Activated T-cell treated with anti-CD3 and anti-CD28 coated beads for 4 hours (primary cell): ENCODE measurements at regions not wholly inside any gene's neighbourhood (a gene's known extent, or its start where the extent isn't known, plus 50 kb on each side); places are given as distances from the start of the nearest gene placed in this dataset.

Experiments used
- DNase-seq: peaks from one replicate; pipeline ENCODE4 v3.0.0-alpha.2; 2020

DNA sequence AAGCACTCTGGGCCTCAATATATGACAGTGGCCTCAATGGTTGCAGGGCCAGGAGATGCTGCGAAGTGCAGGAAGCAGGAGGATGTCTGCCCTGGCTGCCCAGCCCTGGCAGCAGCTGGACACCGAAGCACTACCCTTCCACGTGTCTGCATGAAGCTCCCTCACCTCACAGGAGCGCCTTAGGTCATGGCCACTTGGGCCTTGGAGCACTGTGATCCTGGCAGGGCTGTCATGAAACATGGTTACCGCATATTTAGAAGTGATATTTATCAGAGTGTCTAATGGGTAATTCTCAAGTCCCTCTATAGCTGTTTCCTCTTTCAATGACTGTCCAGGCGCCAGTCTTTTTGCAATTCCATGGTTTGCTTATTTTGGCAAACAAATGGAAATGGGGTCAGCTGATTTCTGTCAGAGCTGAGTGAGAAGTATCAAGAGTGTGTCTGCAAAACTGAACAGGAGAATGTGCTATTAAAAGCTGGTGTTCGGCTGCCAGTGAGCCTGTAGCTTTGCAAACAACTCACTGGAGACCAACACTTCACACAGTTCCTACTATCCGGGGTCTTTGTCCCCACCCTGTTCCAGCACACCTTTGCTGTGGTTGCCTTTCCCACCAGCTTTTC, 285.9 kb downstream of the KIF4B start:
- no peak for DNase-seq

DNA sequence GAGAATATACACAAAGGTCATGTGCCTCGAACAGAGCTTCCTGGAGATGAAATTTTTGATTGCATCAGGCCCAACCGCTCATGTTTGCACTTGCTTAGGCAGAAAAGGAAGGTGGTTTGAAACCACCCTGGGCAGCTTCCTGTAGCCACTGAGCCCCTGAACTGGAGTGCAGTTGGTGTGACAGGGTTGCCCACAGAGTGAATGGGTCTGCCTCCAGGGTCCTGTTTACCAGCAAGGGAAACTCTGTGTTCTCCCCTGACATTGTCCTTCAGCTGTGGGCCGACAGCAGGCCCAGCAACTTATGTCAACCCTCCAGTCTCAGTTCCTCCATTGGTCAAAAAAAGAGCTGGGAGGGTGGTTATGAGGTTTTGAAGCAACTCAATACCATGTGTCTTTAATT, 289.6 kb downstream of the KIF4B start:
- no peak for DNase-seq

DNA sequence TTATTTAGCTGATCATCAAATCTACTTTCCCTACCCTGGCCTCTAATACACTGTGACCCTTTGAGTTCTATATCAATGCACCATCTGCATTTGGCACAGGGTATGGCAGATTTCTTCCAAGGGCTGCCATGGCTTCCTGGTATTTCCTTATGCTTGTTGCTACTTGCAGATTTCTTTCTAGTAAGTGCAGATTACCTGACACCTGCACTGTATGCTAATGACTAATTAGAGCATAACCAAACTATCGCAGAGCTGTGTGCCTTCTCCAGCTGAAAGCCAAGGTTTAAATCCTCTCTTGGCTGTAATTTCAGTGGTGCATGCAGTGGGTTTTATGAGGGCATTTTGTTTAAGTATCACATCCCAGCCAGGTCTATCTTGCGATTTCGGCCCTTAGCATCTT, 293.7 kb downstream of the KIF4B start:
- no peak for DNase-seq

GRCh38 chr5:155308289-155308688, 294.7 kb downstream of the KIF4B start:
- DNase-seq: no peak

DNA sequence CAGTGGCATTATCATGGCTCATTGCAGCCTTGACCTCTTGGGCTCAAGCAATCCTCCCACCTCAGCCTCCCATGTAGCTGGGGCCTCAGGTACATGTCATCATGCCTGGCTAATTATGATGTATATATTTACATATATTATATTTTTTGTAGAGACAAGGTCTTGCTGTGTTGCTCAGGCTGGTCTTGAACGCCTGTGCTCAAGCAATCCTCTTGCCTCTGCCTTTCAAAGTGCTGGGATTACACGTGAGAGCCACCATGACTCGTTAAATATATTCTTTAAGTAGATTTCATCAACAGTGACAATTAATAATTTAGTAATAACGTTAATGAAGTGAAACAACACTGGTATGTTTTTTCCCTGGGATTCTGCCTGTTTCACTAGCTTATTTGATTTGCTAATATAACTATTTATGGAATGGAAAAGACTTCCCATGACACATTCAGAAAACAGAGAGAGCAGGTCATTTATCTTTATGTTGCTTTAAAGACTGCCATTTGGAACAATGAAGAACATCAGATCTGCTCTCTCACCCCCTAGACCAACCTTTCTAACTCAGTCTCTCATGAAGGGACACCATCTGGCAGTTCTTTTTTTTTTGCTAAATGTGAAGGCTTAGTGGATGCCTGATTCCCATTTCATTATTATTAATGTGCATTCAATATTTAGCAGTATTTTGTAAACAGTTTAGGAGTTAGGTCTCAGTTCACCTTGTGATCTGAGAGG, 295.6 kb downstream of the KIF4B start:
- no peak for DNase-seq

- DNase-seq: no peak
Measured at GRCh38 chr5:155311721-155312120, 298.2 kb downstream of the KIF4B start.

DNA sequence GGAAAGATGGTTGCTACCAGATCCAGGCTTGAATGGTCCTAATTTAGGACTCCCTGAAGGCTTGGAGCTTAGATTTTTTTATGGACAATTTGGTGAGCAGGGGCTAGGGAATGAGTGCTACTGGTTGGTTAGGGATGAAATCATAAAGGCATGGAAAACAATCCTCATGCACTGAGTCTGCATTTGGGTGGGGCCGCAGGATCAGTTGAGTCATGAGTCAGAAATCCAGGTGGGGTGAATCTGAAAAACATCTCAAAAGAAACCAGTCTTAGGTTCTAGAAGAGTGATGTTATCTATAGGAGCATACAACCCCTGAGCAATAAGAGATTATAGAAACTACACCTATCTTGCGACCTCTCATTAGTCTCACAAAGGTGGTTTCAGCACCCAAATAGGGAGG, 300.0 kb downstream of the KIF4B start:
- no peak for DNase-seq

GRCh38 chr5:155316070-155316714, 302.6 kb downstream of the KIF4B start:
- no peak for DNase-seq

GRCh38 chr5:155332618-155333017, 319.1 kb downstream of the KIF4B start:
- no peak for DNase-seq

DNA sequence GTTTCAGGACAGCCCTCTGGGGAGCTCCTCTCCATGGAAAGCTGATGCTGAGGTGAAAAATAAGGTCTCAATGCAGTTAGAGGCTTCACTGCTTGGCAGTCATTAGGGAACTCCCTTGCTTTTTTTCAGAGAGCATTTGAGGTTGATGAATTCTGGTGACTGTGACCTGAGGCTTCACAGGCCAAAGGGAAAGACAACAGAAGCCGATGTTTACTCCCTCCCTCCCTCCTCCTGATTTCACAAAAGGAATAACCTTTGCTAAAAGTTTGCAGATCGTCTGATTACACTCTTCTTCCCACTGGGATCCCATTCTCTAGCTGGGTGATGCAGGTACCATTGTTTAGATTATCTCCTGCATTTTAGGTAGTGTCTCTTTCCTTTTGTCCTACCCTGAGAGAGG, 329.4 kb downstream of the KIF4B start:
- no peak for DNase-seq

DNA sequence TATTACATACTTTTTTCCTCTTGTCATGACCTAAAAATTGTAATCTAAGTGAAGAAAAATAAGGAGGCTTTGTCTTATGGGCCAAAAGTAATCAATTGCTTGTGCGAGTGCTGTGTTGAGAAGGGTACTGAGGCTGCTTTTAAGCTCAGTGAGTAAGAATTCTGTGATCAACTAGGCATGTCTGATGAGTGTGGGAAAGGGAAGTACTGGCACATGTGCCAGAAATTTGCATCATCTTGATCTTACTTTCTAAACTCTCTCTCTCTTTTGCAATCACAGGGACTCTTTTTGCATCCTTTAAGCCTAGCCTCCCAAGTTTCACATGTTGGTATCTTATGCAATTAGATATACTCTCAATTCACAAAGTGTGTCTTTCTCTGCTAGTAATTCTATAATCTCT, 329.9 kb downstream of the KIF4B start:
- no peak for DNase-seq

DNA sequence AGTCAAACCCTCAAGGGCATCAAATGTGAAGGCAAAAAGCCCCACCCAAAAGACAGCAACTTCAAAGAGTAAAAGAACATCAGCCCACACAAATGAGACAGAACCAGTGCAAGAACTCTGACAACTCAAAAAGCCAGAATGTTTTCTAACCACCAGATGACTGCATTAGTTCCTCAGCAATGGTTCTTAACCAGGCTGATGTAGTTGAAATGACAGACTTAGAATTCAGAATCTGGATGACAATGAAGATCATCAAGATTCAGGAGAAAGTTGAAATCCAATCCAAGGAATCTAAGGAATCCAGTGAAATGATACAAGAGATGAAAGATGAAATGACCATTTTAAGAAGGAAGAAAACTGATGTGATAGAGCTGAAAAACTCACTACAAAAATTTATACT, 339.7 kb downstream of the KIF4B start:
- no peak for DNase-seq

DNA sequence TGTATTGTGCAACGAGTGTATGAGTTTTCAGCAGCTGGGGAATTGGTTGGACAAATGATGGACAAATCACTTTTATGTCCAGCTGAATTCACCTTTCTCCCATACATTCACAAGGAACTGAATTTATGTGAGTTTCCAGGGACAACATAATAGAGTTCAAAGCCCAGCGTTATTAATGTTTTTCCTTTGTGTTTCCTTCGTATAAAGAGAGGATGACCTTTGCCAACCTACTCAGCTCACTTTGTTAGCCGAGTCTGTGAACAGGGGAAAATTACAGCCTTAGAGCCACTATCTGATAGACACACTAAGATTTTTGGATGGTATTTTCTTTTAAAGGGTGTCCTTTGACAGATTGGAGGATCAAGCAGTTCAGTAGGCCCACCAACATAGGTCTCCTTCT, 352.5 kb downstream of the KIF4B start:
- no peak for DNase-seq

DNA sequence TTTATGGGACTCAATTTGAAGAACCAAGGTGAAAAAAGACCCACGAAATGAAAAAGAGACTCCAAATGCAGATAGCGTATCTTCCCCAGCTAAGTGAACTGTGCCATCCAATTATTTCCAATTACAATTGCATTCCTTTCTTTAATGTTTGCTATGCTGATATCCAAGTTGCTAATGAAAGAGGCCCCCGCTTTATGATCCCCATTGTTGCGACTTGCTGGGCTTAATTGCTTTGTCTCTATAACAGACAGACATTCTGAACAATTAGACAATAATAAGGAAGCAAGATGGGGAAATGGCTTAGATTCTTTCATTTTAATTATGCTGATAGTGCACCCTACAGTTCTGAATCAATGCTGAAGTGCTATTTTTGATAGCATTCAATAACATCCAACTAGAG, 354.3 kb downstream of the KIF4B start:
- DNase-seq: no peak

DNA sequence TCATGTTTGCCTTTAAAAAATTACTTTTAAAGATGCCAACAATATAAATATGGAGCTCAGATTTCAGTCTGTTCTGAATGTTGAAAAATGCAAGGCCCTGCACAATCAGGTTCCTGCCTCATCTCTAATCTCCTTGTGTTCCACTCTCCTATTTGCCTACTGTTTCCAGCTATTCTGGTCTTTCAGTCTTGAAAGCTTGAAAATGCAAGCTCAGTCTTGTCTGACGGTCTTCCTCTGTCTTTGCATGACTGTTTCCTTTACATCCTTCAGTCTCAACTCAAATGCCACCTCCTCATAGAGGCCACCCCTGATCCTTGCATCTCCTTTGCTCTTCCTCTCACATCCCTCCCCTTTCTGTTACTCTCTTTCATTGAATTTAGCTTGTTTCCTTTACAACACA, 354.9 kb downstream of the KIF4B start:
- no peak for DNase-seq

DNA sequence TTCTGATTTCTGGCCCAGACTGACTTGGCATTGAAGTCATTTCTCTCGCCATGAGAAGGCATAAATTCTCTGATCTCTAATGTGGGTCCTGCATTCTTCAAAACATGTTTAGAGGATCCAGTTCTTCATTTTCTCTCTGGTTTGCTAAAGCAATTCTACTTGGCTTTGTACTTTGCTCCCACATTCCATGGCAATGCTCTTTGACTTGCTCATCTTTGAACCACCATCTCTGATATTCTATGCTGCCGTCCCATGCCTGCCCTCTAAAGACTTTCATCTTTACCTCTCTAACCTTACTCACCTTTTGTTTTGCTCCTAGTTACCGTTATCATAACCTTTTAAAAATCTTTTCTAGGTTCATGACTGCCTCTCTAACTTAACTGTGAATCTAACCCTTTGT, 366.9 kb downstream of the KIF4B start:
- no peak for DNase-seq

- DNase-seq: no peak
Measured at GRCh38 chr5:155381654-155382053, 368.1 kb downstream of the KIF4B start.

DNA sequence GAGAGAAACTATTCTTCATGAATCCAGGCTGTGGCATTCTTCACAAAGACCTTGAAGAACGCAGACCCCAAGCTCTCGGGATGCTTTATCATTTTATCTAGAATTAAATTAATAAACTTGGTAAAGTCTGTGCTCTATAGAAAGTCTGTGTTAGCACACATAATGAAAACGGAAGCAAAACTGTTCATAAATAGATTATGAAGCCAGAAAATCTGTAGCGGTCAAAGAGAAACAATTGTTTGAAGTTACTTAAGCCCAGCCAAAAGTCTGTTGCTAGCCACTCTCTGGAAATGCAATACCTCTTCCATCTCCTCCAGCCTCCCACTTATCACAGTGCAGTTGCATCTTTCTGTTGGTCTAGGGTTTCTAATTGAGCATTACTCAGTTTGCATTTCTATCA, 375.9 kb downstream of the KIF4B start:
- no peak for DNase-seq

- DNase-seq: no peak
Measured at GRCh38 chr5:155394727-155395126, 381.2 kb downstream of the KIF4B start.

- DNase-seq: no peak
Measured at GRCh38 chr5:155402927-155403640, 389.5 kb downstream of the KIF4B start.

DNA sequence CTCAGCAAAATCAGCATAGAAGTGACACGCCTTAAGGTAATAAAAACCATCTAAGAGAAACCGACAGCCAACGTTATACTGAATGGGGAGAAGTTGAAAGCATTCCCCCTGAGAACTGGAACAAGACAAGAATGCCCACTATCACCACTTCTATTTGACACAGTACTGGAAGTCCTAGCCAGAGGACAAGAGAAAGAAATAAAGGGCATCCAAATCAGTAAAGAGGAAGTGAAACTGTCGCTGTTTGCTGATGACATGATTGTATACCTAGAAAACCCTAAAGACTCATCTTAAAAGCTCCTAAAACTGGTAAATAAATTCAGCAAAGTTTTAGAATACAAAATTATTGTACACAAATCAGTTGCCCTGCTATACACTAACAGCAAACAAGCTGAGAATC, 393.3 kb downstream of the KIF4B start:
- no peak for DNase-seq

GRCh38 chr5:155408465-155408864, 394.9 kb downstream of the KIF4B start:
- DNase-seq: no peak

GRCh38 chr5:155416765-155417164, 403.2 kb downstream of the KIF4B start:
- DNase-seq: no peak
